Tibial nerve (tissue), 4 donors: ENCODE measurements at regions not wholly inside any gene's neighbourhood (a gene's known extent, or its start where the extent isn't known, plus 50 kb on each side); places are given as distances from the start of the nearest gene placed in this dataset. TPM values are rescaled to one million over a fixed set of nuclear protein-coding genes. Genes with fewer than 3 reads are reported as not detected.

ENCODE experiments used
- DNase-seq, 2 donors: peaks; one replicate each; pipeline ENCODE4 v3.0.0-alpha.2; 2019; ENCODE audit warnings: low spot score in 2 of 2
- H3K27ac ChIP-seq, 4 donors: fragments of 200-600 bp; sonication (generic) in 3 of 4; one replicate each; pipeline ENCODE4 v1.5.1; 2017 to 2019; ENCODE audit warnings: mild to moderate bottlenecking in 1 of 4
- H3K27me3 ChIP-seq, 2 donors: fragments of 200-600 bp; sonication (generic) in 1 of 2; one replicate each; pipeline versions ENCODE4 v1.5.1 to v1.6.0; 2017 to 2019
- H3K36me3 ChIP-seq, 3 donors: fragments of 200-600 bp; sonication (generic); one replicate each; pipeline ENCODE4 v1.5.1; 2018 to 2019
- H3K4me1 ChIP-seq, 4 donors: fragments of 200-600 bp; sonication (generic) in 3 of 4; one replicate each; pipeline ENCODE4 v1.5.1; 2017 to 2019
- H3K4me3 ChIP-seq, 4 donors: fragments of 200-600 bp; sonication (generic) in 3 of 4; one replicate each; pipeline ENCODE4 v1.5.1; 2017 to 2019; ENCODE audit warnings: mild to moderate bottlenecking in 1 of 4, moderate library complexity in 1 of 4
- H3K9me3 ChIP-seq, 4 donors: fragments of 200-600 bp; sonication (generic) in 3 of 4; one replicate each; pipeline ENCODE4 v1.5.1; 2017 to 2019
- EP300 ChIP-seq, 2 donors: sonication (generic); formaldehyde crosslinking; IDR thresholded peaks; one replicate each; pipeline ENCODE4 v1.6.1; 2017; ENCODE audit warnings: antibody characterized with exemption in 2 of 2, mild to moderate bottlenecking in 1 of 2
- POLR2A ChIP-seq, 2 donors: fragments of 450-650 bp; IDR thresholded peaks; one replicate each; pipeline ENCODE4 v1.6.1; 2017; ENCODE audit warnings: antibody characterized with exemption in 2 of 2, mild to moderate bottlenecking in 2 of 2, moderate library complexity in 2 of 2
- WGBS, 2 donors: methylation state at CpG; one replicate each; pipeline ENCODE4 v1.1.5; 2018; 5-methylcytosine and 5-hydroxymethylcytosine counted together
- small RNA-seq: library from RNA; depleted of rRNA; stranded (forward); fragments of <200 nt; gene quantifications from one replicate; pipeline ENCODE3, GENCODE V24; 2016
- TF ChIP-seq, protein P1 (sequence below), 5 experiments: fragments of 200-600 bp in 3 of 5; fragments of 450-650 bp in 2 of 5; sonication (generic) in 3 of 5; IDR thresholded peaks; one replicate each; pipeline ENCODE4 v1.5.1; 2016 to 2019; ENCODE audit warnings: antibody characterized with exemption in 5 of 5, mild to moderate bottlenecking in 3 of 5, moderate library complexity in 2 of 5

DNA sequence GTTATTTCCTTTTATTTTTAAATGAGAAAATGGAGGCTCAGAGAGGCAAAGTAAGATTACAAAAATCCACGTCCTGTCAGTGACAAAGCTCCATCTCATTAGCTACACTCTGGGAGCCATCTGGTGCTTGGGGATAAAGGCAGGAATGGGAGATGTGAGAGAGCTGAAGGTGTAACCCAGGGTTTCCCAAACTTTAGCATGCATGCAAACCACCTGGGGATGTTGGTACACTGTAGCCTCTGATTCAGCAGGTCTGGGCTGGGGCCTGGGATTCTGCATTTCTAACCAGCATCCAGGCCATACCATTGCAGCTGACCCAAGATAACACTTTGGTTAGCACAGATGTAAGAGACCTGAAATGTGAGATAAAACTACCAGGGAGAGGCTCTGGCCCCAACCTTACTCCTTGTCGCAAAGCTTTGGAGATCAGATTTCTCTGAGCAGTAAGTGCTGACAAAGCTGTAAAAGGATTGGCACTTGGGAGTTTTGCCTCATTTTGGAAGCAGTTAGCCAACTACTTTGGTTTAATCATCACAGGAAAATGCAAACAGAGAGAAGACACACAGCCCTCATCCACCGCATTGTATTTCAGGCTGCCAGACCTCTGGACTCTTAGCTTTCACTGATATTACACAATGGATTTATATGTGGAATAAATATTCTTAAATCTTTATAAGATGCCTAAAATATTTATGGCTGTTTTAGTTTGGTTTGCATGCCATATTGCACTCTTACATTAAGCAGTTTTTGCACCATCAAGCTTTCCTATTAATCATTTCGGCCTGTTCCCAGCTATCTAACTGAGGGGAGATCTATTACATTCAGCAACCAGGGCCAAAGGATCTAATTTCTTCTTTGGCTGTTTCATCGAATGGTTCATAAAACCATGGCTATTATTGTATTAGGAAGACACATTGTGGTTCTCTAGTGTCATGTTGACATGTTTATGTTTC lies 263.0 kb downstream of the EBLN2 start:
- Histone ChIP-seq H3K36me3 (no peaks in the 10 kb centered on the region), H3K4me3 (no peak overlapping the region), H3K27me3 (no peaks in the 10 kb centered on the region), H3K27ac (peak overlapping the region in 1 of 4 donors; percentile 21), H3K4me1 (peaks cover 0 to 5% (median 0%) of the 10 kb centered on the region in 4 donors), H3K9me3 (peaks cover 0 to 8% (median 0%) of the 10 kb centered on the region in 4 donors)
- no peak for TF ChIP-seq EP300 (IDR thresholded peaks at IDR 0.05)
- TF ChIP-seq, protein P1, sequence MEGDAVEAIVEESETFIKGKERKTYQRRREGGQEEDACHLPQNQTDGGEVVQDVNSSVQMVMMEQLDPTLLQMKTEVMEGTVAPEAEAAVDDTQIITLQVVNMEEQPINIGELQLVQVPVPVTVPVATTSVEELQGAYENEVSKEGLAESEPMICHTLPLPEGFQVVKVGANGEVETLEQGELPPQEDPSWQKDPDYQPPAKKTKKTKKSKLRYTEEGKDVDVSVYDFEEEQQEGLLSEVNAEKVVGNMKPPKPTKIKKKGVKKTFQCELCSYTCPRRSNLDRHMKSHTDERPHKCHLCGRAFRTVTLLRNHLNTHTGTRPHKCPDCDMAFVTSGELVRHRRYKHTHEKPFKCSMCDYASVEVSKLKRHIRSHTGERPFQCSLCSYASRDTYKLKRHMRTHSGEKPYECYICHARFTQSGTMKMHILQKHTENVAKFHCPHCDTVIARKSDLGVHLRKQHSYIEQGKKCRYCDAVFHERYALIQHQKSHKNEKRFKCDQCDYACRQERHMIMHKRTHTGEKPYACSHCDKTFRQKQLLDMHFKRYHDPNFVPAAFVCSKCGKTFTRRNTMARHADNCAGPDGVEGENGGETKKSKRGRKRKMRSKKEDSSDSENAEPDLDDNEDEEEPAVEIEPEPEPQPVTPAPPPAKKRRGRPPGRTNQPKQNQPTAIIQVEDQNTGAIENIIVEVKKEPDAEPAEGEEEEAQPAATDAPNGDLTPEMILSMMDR (IDR thresholded peaks at IDR 0.05), result no peak
- no peak for TF ChIP-seq POLR2A (IDR thresholded peaks at IDR 0.05)
- 60 to 65% methylated on average over 5 of the region's 5 CpGs for WGBS, 2 donors
- DNase-seq, result no peak

DNA sequence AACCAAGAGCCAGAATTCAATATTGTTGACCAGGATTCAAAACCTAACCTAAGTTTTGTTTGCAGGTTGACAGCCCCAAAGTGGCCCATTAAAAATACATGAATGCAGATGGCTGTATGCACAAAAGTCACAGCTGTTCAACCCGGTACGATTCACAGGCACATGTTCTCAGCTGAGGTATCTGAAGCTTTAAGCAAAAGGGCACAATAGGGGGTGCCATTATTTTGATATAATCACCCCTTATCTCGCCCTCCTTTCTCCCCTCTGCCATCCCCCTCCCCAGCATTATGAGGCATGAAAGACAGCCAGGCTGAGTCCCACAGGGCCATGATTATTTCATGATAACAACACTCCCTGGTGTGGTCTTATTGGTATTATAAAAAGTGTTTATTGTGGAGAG lies 264.9 kb downstream of the EBLN2 start:
- Histone ChIP-seq H3K9me3 (peaks cover 0 to 8% (median 0%) of the 10 kb centered on the region in 4 donors), H3K27me3 (no peaks in the 10 kb centered on the region), H3K27ac (no peak overlapping the region), H3K4me3 (no peak overlapping the region), H3K4me1 (peaks cover 0 to 5% (median 0%) of the 10 kb centered on the region in 4 donors), H3K36me3 (no peaks in the 10 kb centered on the region)
- TF ChIP-seq EP300 (IDR thresholded peaks at IDR 0.05) (no peak), POLR2A (IDR thresholded peaks at IDR 0.05) (no peak)
- TF ChIP-seq, protein P1 (IDR thresholded peaks at IDR 0.05), result no peak
- DNase-seq, result no peak
- 65 to 77% methylated on average over 3 of the region's 3 CpGs for WGBS, 2 donors

DNA sequence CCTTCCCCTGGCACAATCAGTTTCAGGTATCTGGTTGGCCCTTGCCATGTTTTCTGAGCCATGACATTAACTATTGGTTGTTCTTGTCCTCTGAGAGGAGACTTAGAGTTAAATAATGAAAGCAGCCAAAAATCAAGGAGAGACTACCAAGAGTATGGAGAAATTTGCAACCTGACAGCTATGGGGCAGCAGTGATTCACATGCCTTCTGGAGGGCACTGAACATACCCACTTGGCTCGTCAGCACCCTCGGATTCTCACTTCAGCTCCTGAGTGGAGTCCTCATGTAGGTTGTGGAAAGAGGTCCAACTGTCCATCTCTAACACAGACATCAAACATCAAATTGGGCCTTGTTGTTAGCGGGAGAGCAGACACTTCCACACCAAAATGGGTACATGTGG lies 265.6 kb downstream of the EBLN2 start:
- Histone ChIP-seq H3K36me3 (no peaks in the 10 kb centered on the region), H3K27me3 (no peaks in the 10 kb centered on the region), H3K4me3 (no peak overlapping the region), H3K9me3 (peaks cover 0 to 8% (median 0%) of the 10 kb centered on the region in 4 donors), H3K27ac (no peak overlapping the region), H3K4me1 (peaks cover 0 to 5% (median 0%) of the 10 kb centered on the region in 4 donors)
- TF ChIP-seq, protein P1 (IDR thresholded peaks at IDR 0.05), result no peak
- no peak for TF ChIP-seq EP300 (IDR thresholded peaks at IDR 0.05)
- TF ChIP-seq POLR2A (IDR thresholded peaks at IDR 0.05), result no peak
- no peak for DNase-seq
- 78 to 80% methylated on average over 3 of the region's 3 CpGs for WGBS, 2 donors

Small RNAs in the stretch of these regions (small RNA-seq; reads per million reads assigned to genes)
- not detected for gene RNU6-1270P
